NCI-H2107 (cell line): ENCODE measurements at regions not wholly inside any gene's neighbourhood (a gene's known extent, or its start where the extent isn't known, plus 50 kb on each side); places are given as distances from the start of the nearest gene placed in this dataset.

Experiments used
- DNase-seq: peaks from one replicate; lab custom pipeline; 2025; lab: John Stamatoyannopoulos, UW

GRCh38 chr10:28926932-28927331 is 249.6 kb downstream of the BAMBI start:
- DNase-seq: no peak

GRCh38 chr10:28928484-28928883 is 251.2 kb downstream of the BAMBI start:
- DNase-seq: no peak

GRCh38 chr10:28929942-28930341 is 252.6 kb downstream of the BAMBI start:
- DNase-seq: no peak

GRCh38 chr10:28930514-28931495 is 253.5 kb downstream of the BAMBI start:
- no peak for DNase-seq

- no peak for DNase-seq
Observed at GRCh38 chr10:28935061-28935460, 257.7 kb downstream of the BAMBI start.

GRCh38 chr10:28937959-28938358 is 260.6 kb downstream of the BAMBI start:
- DNase-seq: no peak

- DNase-seq: no peak
Observed at GRCh38 chr10:28938745-28939144, 261.4 kb downstream of the BAMBI start.

GRCh38 chr10:28939281-28940157 is 262.2 kb downstream of the BAMBI start:
- DNase-seq: peak; percentile 50

- no peak for DNase-seq
Observed at GRCh38 chr10:28940158-28940888, 263.0 kb downstream of the BAMBI start.

GRCh38 chr10:28942012-28942411 is 264.7 kb downstream of the BAMBI start:
- DNase-seq: no peak

GRCh38 chr10:28945959-28946358 is 268.6 kb downstream of the BAMBI start:
- DNase-seq: no peak

- DNase-seq: no peak
Observed at GRCh38 chr10:28946479-28946878, 269.2 kb downstream of the BAMBI start.

GRCh38 chr10:28947171-28947570 is 269.9 kb downstream of the BAMBI start:
- DNase-seq: no peak

- no peak for DNase-seq
Observed at GRCh38 chr10:28948046-28948445, 270.7 kb downstream of the BAMBI start.

GRCh38 chr10:28949005-28950004 is 272.0 kb downstream of the BAMBI start:
- no peak for DNase-seq

GRCh38 chr10:28951484-28951883 is 274.2 kb downstream of the BAMBI start:
- no peak for DNase-seq

GRCh38 chr10:28952523-28952922 is 275.2 kb downstream of the BAMBI start:
- DNase-seq: no peak

- no peak for DNase-seq
Observed at GRCh38 chr10:28954211-28954610, 276.9 kb downstream of the BAMBI start.

- DNase-seq: no peak
Observed at GRCh38 chr10:28958468-28958867, 281.1 kb downstream of the BAMBI start.

GRCh38 chr10:28959850-28960501 is 282.7 kb downstream of the BAMBI start:
- no peak for DNase-seq
